Liver (tissue), 8 donors: ENCODE measurements at regions not wholly inside any gene's neighbourhood (a gene's known extent, or its start where the extent isn't known, plus 50 kb on each side); places are given as distances from the start of the nearest gene placed in this dataset.

Experiments
- DNase-seq: peaks from one replicate; pipeline ENCODE4 v3.0.0-alpha.2; 2017; ENCODE audit warnings: low spot score
- H3K27ac ChIP-seq, 2 donors: one replicate each; pipeline ENCODE4 v1.7.0; 2013; ENCODE audit warnings: inconsistent platforms in 2 of 2, low read length in 2 of 2, control low read depth in 1 of 2, low read depth in 1 of 2, mild to moderate bottlenecking in 1 of 2
- H3K27me3 ChIP-seq, 4 donors: one replicate each; pipeline versions ENCODE4 v1.6.1 to v1.7.0; 2013; ENCODE audit warnings: low read length in 3 of 4, inconsistent platforms in 1 of 4, mild to moderate bottlenecking in 1 of 4, moderate library complexity in 1 of 4; ENCODE audit not compliant: control insufficient read depth in 4 of 4, insufficient read depth in 4 of 4
- H3K36me3 ChIP-seq, 4 donors: one replicate each; pipeline versions ENCODE4 v1.6.1 to v1.7.0; 2013; ENCODE audit warnings: low read length in 3 of 4, mild to moderate bottlenecking in 3 of 4, low read depth in 1 of 4, moderate library complexity in 1 of 4; ENCODE audit not compliant: control insufficient read depth in 4 of 4, insufficient read depth in 3 of 4
- H3K4me1 ChIP-seq, 4 donors: one replicate each; pipeline versions ENCODE4 v1.6.1 to v1.7.0; 2013; ENCODE audit warnings: low read length in 3 of 4, mild to moderate bottlenecking in 3 of 4, moderate library complexity in 1 of 4; ENCODE audit not compliant: control insufficient read depth in 4 of 4, insufficient read depth in 4 of 4
- H3K4me3 ChIP-seq, 3 donors: one replicate each; pipeline versions ENCODE4 v1.6.1 to v1.7.0; 2013; ENCODE audit warnings: low read length in 3 of 3, control low read depth in 1 of 3, low read depth in 1 of 3, mild to moderate bottlenecking in 1 of 3
- H3K9ac ChIP-seq, 2 donors: one replicate each; pipeline ENCODE4 v1.7.0; 2013; ENCODE audit warnings: low read length in 2 of 2, mild to moderate bottlenecking in 2 of 2, moderate library complexity in 2 of 2, control low read depth in 1 of 2, low read depth in 1 of 2
- H3K9me3 ChIP-seq, 4 donors: one replicate each; pipeline versions ENCODE4 v1.6.1 to v1.7.0; 2013; ENCODE audit warnings: low read length in 3 of 4; ENCODE audit not compliant: control insufficient read depth in 4 of 4
- EGR1 ChIP-seq, 2 donors: IDR thresholded peaks; 2 replicates each; pipeline ENCODE4 v1.6.1; 2016 to 2018; ENCODE audit warnings: antibody characterized with exemption in 2 of 2, low read depth in 2 of 2
- FOXA1 ChIP-seq: IDR thresholded peaks from 2 replicates; pipeline ENCODE4 v1.6.1; 2016; ENCODE audit warnings: antibody characterized with exemption
- FOXA2 ChIP-seq: IDR thresholded peaks from 2 replicates; pipeline ENCODE4 v1.6.1; 2016; ENCODE audit warnings: antibody characterized with exemption
- GABPA ChIP-seq, 2 donors: IDR thresholded peaks in 1 of 2; conservative IDR thresholded peaks in 1 of 2; 2 replicates each; pipeline ENCODE4 v1.6.1; 2016; ENCODE audit warnings: antibody characterized with exemption in 2 of 2, mild to moderate bottlenecking in 1 of 2, moderate library complexity in 1 of 2
- HNF4A ChIP-seq, 2 donors: conservative IDR thresholded peaks; 2 replicates each; pipeline ENCODE4 v1.6.1; 2016; ENCODE audit warnings: antibody characterized with exemption in 2 of 2, mild to moderate bottlenecking in 2 of 2
- HNF4G ChIP-seq: IDR thresholded peaks from 2 replicates; pipeline ENCODE4 v1.6.1; 2016; ENCODE audit warnings: antibody characterized with exemption
- JUND ChIP-seq, 2 donors: IDR thresholded peaks; 2 replicates each; pipeline ENCODE4 v1.6.1; 2016; ENCODE audit warnings: antibody characterized with exemption in 2 of 2
- NR2F2 ChIP-seq: IDR thresholded peaks from 2 replicates; pipeline ENCODE4 v1.6.1; 2016; ENCODE audit warnings: antibody characterized with exemption
- RAD21 ChIP-seq, 2 donors: IDR thresholded peaks; 2 replicates each; pipeline ENCODE4 v1.6.1; 2016; ENCODE audit warnings: antibody characterized with exemption in 2 of 2, mild to moderate bottlenecking in 2 of 2
- RXRA ChIP-seq, 2 donors: IDR thresholded peaks; 2 replicates each; pipeline ENCODE4 v1.6.1; 2017 to 2018; ENCODE audit warnings: antibody characterized with exemption in 2 of 2, mild to moderate bottlenecking in 1 of 2
- SP1 ChIP-seq: IDR thresholded peaks from 2 replicates; pipeline ENCODE4 v1.6.1; 2018; ENCODE audit warnings: antibody characterized with exemption, mild to moderate bottlenecking
- TAF1 ChIP-seq: conservative IDR thresholded peaks from 2 replicates; pipeline ENCODE4 v1.6.1; 2016; ENCODE audit warnings: antibody characterized with exemption, mild to moderate bottlenecking
- YY1 ChIP-seq: IDR thresholded peaks from 2 replicates; pipeline ENCODE4 v1.6.1; 2016; ENCODE audit warnings: antibody characterized with exemption, mild to moderate bottlenecking
- WGBS: extraction: QIAGEN DNeasy Blood & Tissue Kit; methylation state at CpG from one replicate; pipeline ENCODE4 v1.1.7; 2013; 5-methylcytosine and 5-hydroxymethylcytosine counted together
- TF ChIP-seq, protein P1 (sequence below): IDR thresholded peaks from 2 replicates; pipeline ENCODE4 v1.6.1; 2016; ENCODE audit warnings: antibody characterized with exemption
- TF ChIP-seq, protein P2 (sequence below): fragments of 150-350 bp; IDR thresholded peaks from 2 replicates; pipeline ENCODE4 v1.5.1; 2017; ENCODE audit warnings: improper control_type of control experiment, low read depth, low read length; ENCODE audit not compliant: missing input control
- TF ChIP-seq, protein P3 (sequence below): IDR thresholded peaks from 2 replicates; pipeline ENCODE4 v1.6.1; 2016; ENCODE audit warnings: antibody characterized with exemption
- TF ChIP-seq, protein P4 (sequence below): IDR thresholded peaks from 2 replicates; pipeline ENCODE4 v1.6.1; 2016; ENCODE audit warnings: antibody characterized with exemption, mild to moderate bottlenecking
- TF ChIP-seq, protein P5 (sequence below): IDR thresholded peaks from 2 replicates; pipeline ENCODE4 v1.6.1; 2016; ENCODE audit warnings: antibody characterized with exemption
- donor health status: healthy.
- donor health status: healthy.
- donor health status: healthy.
- donor health status: healthy.
- donor health status: healthy.

DNA sequence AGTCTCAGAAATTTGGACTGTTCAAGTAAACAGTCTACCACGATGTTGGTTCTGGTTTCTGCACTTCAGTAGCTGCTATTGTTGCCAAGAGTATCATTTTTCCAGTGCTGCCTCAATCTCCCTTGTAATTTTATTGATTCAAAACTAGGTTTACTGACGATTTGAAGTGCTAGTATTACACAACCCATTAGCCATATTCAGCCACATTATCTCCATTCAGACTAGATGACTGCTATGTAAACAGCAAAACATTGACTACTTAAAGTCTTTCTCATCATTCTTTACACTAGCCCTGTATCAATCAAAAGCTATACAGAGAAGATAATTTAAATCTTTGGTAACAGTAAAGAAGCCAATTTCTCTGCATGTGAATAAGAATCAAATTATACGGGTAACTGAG is 102.0 kb upstream of the TSLP start:
- H3K9me3 ChIP-seq = no peaks in the 10 kb centered on the region
- H3K27me3 ChIP-seq = no peaks in the 10 kb centered on the region
- no peak overlapping the region for H3K4me3 ChIP-seq
- peaks cover 5 to 26% (median 15%) of the 10 kb centered on the region in 4 donors for H3K4me1 ChIP-seq
- no peak for DNase-seq
- TF ChIP-seq TAF1 (no peak), HNF4G (no peak), RAD21 (IDR thresholded peaks at IDR 0.05) (peak in 1 of 2 donors; percentile 17), FOXA2 (peak; percentile 58), JUND (IDR thresholded peaks at IDR 0.05) (peak in 1 of 2 donors; percentile 11), RXRA (IDR thresholded peaks at IDR 0.05) (peak; percentile 16 to 36), SP1 (no peak)
- TF ChIP-seq, protein P1, sequence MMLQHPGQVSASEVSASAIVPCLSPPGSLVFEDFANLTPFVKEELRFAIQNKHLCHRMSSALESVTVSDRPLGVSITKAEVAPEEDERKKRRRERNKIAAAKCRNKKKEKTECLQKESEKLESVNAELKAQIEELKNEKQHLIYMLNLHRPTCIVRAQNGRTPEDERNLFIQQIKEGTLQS = no peak
- no peak overlapping the region for H3K9ac ChIP-seq
- 38% methylated on average over 3 of the region's 3 CpGs for WGBS
- H3K27ac ChIP-seq = peak overlapping the region in 1 of 2 donors; percentile 14
- no peaks in the 10 kb centered on the region for H3K36me3 ChIP-seq

DNA sequence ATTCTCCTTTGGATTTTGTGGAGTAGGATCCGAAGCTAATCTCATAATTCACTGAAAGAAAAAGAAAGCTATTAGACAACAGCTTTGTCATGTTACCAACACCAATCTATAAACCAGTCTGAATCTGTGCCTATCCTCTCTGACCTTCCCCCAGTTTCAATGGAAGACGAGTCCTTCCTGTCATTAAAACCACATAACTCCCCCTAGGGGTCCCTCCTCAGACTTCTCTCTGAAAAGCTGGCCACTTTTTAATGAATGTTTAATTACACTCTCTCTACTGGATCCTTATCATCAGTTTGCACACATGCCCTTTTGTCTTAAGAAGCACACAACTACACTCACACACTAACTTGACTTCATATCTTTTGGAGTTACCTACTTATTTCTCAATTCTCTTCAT is 98.0 kb upstream of the TSLP start:
- 76% methylated on average over 2 of the region's 2 CpGs for WGBS
- peaks cover 0 to 14% (median 8%) of the 10 kb centered on the region in 4 donors for H3K4me1 ChIP-seq
- TF ChIP-seq, protein P2, sequence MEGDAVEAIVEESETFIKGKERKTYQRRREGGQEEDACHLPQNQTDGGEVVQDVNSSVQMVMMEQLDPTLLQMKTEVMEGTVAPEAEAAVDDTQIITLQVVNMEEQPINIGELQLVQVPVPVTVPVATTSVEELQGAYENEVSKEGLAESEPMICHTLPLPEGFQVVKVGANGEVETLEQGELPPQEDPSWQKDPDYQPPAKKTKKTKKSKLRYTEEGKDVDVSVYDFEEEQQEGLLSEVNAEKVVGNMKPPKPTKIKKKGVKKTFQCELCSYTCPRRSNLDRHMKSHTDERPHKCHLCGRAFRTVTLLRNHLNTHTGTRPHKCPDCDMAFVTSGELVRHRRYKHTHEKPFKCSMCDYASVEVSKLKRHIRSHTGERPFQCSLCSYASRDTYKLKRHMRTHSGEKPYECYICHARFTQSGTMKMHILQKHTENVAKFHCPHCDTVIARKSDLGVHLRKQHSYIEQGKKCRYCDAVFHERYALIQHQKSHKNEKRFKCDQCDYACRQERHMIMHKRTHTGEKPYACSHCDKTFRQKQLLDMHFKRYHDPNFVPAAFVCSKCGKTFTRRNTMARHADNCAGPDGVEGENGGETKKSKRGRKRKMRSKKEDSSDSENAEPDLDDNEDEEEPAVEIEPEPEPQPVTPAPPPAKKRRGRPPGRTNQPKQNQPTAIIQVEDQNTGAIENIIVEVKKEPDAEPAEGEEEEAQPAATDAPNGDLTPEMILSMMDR = no peak
- TF ChIP-seq TAF1 = no peak
- no peak for TF ChIP-seq HNF4A (conservative IDR thresholded peaks at IDR 0.05)
- no peak for TF ChIP-seq NR2F2
- TF ChIP-seq, protein P1 = no peak
- TF ChIP-seq JUND (IDR thresholded peaks at IDR 0.05) = no peak
- no peak for TF ChIP-seq RAD21 (IDR thresholded peaks at IDR 0.05)
- TF ChIP-seq SP1 = no peak
- TF ChIP-seq EGR1 (IDR thresholded peaks at IDR 0.05; ENCODE audit: low read depth in 2 of 2) = no peak
- TF ChIP-seq FOXA1 = no peak
- no peak for TF ChIP-seq FOXA2
- TF ChIP-seq HNF4G = no peak
- TF ChIP-seq, protein P3, sequence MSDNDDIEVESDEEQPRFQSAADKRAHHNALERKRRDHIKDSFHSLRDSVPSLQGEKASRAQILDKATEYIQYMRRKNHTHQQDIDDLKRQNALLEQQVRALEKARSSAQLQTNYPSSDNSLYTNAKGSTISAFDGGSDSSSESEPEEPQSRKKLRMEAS = no peak
- no peak for TF ChIP-seq GABPA (IDR thresholded peaks at IDR 0.05 in 1 of 2, conservative IDR thresholded peaks at IDR 0.05 in 1 of 2)
- TF ChIP-seq YY1 = no peak
- TF ChIP-seq, protein P4, sequence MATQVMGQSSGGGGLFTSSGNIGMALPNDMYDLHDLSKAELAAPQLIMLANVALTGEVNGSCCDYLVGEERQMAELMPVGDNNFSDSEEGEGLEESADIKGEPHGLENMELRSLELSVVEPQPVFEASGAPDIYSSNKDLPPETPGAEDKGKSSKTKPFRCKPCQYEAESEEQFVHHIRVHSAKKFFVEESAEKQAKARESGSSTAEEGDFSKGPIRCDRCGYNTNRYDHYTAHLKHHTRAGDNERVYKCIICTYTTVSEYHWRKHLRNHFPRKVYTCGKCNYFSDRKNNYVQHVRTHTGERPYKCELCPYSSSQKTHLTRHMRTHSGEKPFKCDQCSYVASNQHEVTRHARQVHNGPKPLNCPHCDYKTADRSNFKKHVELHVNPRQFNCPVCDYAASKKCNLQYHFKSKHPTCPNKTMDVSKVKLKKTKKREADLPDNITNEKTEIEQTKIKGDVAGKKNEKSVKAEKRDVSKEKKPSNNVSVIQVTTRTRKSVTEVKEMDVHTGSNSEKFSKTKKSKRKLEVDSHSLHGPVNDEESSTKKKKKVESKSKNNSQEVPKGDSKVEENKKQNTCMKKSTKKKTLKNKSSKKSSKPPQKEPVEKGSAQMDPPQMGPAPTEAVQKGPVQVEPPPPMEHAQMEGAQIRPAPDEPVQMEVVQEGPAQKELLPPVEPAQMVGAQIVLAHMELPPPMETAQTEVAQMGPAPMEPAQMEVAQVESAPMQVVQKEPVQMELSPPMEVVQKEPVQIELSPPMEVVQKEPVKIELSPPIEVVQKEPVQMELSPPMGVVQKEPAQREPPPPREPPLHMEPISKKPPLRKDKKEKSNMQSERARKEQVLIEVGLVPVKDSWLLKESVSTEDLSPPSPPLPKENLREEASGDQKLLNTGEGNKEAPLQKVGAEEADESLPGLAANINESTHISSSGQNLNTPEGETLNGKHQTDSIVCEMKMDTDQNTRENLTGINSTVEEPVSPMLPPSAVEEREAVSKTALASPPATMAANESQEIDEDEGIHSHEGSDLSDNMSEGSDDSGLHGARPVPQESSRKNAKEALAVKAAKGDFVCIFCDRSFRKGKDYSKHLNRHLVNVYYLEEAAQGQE = no peak
- TF ChIP-seq, protein P5, sequence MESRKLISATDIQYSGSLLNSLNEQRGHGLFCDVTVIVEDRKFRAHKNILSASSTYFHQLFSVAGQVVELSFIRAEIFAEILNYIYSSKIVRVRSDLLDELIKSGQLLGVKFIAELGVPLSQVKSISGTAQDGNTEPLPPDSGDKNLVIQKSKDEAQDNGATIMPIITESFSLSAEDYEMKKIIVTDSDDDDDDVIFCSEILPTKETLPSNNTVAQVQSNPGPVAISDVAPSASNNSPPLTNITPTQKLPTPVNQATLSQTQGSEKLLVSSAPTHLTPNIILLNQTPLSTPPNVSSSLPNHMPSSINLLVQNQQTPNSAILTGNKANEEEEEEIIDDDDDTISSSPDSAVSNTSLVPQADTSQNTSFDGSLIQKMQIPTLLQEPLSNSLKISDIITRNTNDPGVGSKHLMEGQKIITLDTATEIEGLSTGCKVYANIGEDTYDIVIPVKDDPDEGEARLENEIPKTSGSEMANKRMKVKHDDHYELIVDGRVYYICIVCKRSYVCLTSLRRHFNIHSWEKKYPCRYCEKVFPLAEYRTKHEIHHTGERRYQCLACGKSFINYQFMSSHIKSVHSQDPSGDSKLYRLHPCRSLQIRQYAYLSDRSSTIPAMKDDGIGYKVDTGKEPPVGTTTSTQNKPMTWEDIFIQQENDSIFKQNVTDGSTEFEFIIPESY = no peak
- no peak for TF ChIP-seq RXRA (IDR thresholded peaks at IDR 0.05)

More for the DNA sequence above, 98.0 kb upstream of the TSLP start:
- no peak for DNase-seq
- H3K9ac ChIP-seq = no peak overlapping the region
- no peaks in the 10 kb centered on the region for H3K36me3 ChIP-seq
- H3K27me3 ChIP-seq = no peaks in the 10 kb centered on the region
- H3K9me3 ChIP-seq = no peaks in the 10 kb centered on the region
- H3K4me3 ChIP-seq = no peak overlapping the region
- no peak overlapping the region for H3K27ac ChIP-seq
